ENCODE measurements at regions not wholly inside any gene's neighbourhood (a gene's known extent, or its start where the extent isn't known, plus 50 kb on each side); places are given as distances from the start of the nearest gene placed in this dataset.

DNA sequence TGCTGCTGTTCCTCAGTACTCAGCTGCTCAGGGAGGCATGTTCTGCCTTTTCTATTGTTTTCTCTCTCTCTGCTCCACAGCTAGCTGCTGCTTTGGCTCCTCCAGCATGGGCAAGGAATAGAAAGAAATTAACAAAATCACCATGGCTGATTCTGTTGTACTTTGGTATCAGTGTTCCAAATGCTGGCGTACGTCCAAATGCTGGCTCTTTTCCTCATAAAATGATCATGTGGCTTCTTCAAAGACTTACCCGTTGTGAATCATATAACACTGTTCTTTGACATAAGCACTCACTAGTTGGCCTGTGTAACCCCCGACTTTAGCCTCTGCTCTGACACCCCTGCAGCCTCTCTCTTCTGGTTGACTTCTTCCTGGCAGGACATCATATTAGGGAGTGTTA lies 547.6 kb downstream of the CPS1 start:
- TF ChIP-seq, protein P1, sequence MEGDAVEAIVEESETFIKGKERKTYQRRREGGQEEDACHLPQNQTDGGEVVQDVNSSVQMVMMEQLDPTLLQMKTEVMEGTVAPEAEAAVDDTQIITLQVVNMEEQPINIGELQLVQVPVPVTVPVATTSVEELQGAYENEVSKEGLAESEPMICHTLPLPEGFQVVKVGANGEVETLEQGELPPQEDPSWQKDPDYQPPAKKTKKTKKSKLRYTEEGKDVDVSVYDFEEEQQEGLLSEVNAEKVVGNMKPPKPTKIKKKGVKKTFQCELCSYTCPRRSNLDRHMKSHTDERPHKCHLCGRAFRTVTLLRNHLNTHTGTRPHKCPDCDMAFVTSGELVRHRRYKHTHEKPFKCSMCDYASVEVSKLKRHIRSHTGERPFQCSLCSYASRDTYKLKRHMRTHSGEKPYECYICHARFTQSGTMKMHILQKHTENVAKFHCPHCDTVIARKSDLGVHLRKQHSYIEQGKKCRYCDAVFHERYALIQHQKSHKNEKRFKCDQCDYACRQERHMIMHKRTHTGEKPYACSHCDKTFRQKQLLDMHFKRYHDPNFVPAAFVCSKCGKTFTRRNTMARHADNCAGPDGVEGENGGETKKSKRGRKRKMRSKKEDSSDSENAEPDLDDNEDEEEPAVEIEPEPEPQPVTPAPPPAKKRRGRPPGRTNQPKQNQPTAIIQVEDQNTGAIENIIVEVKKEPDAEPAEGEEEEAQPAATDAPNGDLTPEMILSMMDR (IDR thresholded peaks at IDR 0.05; ENCODE audit: low read depth, low read length, poor library complexity, severe bottlenecking): no peak
- TF ChIP-seq EZH2phosphoT487 (IDR thresholded peaks at IDR 0.05; ENCODE audit: borderline replicate concordance, low read length): no peak
- H3K9me3 ChIP-seq (ENCODE audit: control insufficient read depth, insufficient read depth, low read length): no peaks in the 10 kb centered on the region
- H3K4me1 ChIP-seq (ENCODE audit: control insufficient read depth, low read length): no peaks in the 10 kb centered on the region
- H3K36me3 ChIP-seq (ENCODE audit: control insufficient read depth, low read length): no peaks in the 10 kb centered on the region
- H3K79me2 ChIP-seq (ENCODE audit: control insufficient read depth, low read length): no peaks in the 10 kb centered on the region
- H3K4me3 ChIP-seq (ENCODE audit: low read length): no peak overlapping the region
- no peak overlapping the region for H3K27ac ChIP-seq (ENCODE audit: low read depth, low read length)
- no peaks in the 10 kb centered on the region for H3K9me2 ChIP-seq (replicated peaks; ENCODE audit: control insufficient read depth, low read length)
- H3K27me3 ChIP-seq (ENCODE audit: control insufficient read depth, low read length): 0 out of 2 replicates have a peak, but pooled peaks cover 2% of the 10 kb centered on the region
- no peak overlapping the region for H3K4me2 ChIP-seq (ENCODE audit: low read length)
- H3F3A ChIP-seq (ENCODE audit: control insufficient read depth, insufficient read depth): no peaks in the 10 kb centered on the region
- H4K20me1 ChIP-seq (ENCODE audit: control insufficient read depth, insufficient read depth, low read depth, low read length): no peaks in the 10 kb centered on the region

DNA sequence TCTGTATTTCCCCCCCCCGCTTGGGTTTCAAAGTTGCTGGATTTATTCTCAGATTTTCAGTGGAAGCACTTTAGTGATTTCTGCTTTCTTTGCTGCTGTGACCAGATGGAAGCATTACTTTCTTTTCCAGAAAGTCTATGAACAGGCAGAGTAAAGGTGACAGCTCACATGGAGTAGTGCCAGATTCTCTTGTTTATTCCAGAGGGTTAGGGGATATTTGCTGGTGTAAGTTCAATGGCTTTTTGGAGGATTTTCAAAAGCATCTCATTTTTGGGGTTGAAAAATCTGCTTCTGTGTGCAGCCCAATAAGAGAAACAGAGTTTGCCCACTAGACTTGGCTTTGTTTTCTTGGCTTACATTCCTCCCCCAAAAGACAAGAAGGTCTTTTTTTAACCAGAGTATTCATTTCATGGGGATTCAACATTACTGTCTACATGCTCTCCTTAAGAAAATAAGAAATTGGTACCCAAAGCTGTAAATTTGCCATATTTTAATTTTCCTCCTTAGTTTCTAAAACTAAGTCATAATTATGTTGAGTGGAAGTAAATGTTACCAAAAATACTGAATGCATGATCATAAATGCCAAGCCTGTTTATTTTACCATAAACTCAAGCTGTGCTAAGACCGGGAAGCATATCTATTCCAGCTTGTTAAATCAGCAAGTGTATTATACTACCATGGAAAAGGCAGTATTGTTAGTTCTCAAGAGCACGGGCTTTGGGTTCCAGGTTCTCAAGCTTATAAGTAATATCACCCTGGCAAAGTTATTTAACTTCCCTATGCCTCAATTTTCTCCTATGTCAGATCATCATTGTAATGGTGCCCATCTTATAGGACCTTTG lies 557.2 kb downstream of the CPS1 start:
- Histone ChIP-seq H3K9me2 (replicated peaks; ENCODE audit: control insufficient read depth, low read length) (no peaks in the 10 kb centered on the region), H3K36me3 (ENCODE audit: control insufficient read depth, low read length) (no peaks in the 10 kb centered on the region), H3K79me2 (ENCODE audit: control insufficient read depth, low read length) (no peaks in the 10 kb centered on the region), H3F3A (ENCODE audit: control insufficient read depth, insufficient read depth) (no peaks in the 10 kb centered on the region), H3K4me1 (ENCODE audit: control insufficient read depth, low read length) (no peaks in the 10 kb centered on the region), H3K27me3 (ENCODE audit: control insufficient read depth, low read length) (no peaks in the 10 kb centered on the region), H4K20me1 (ENCODE audit: control insufficient read depth, insufficient read depth, low read depth, low read length) (no peaks in the 10 kb centered on the region), H3K4me3 (ENCODE audit: low read length) (no peak overlapping the region), H3K27ac (ENCODE audit: low read depth, low read length) (no peak overlapping the region), H3K9me3 (ENCODE audit: control insufficient read depth, insufficient read depth, low read length) (no peaks in the 10 kb centered on the region), H3K4me2 (ENCODE audit: low read length) (no peak overlapping the region)
- TF ChIP-seq, protein P1 (IDR thresholded peaks at IDR 0.05; ENCODE audit: low read depth, low read length, poor library complexity, severe bottlenecking): no peak
- TF ChIP-seq EZH2phosphoT487 (IDR thresholded peaks at IDR 0.05; ENCODE audit: borderline replicate concordance, low read length): no peak

DNA sequence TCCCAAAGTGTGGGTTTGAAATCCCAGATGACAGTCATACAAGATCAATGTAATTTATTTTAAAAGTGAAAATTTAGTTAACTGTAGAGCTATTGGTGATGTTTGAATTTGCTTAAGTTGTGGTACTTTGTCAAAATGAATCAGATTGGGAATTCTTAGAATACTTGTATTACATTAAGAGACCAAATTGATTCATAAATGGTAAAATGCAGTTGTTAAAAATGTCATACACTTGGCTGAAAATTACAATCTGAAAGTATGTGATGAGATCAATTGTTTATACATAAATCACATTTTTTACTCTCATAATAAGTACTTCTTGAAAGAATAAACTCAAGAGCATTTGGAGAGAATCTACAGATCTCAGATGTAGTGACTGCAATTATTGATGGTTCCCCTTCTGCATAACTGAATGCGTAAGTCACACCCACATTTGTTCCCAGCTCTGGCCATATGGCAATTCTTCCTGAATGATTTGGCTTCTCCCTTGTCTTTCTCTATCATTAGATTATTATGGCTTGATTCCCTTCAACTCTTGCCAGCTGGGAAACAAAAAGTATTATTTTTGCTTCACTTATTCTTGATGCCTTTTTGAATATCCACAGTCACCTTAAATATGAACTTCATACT lies 558.5 kb downstream of the CPS1 start:
- Histone ChIP-seq H3K27ac (ENCODE audit: low read depth, low read length) (no peak overlapping the region), H3F3A (ENCODE audit: control insufficient read depth, insufficient read depth) (no peaks in the 10 kb centered on the region), H3K27me3 (ENCODE audit: control insufficient read depth, low read length) (no peaks in the 10 kb centered on the region), H3K79me2 (ENCODE audit: control insufficient read depth, low read length) (no peaks in the 10 kb centered on the region), H3K9me2 (replicated peaks; ENCODE audit: control insufficient read depth, low read length) (no peaks in the 10 kb centered on the region), H3K9me3 (ENCODE audit: control insufficient read depth, insufficient read depth, low read length) (no peaks in the 10 kb centered on the region), H3K4me2 (ENCODE audit: low read length) (no peak overlapping the region), H3K36me3 (ENCODE audit: control insufficient read depth, low read length) (no peaks in the 10 kb centered on the region), H3K4me1 (ENCODE audit: control insufficient read depth, low read length) (no peaks in the 10 kb centered on the region), H3K4me3 (ENCODE audit: low read length) (no peak overlapping the region), H4K20me1 (ENCODE audit: control insufficient read depth, insufficient read depth, low read depth, low read length) (no peaks in the 10 kb centered on the region)
- no peak for TF ChIP-seq EZH2phosphoT487 (IDR thresholded peaks at IDR 0.05; ENCODE audit: borderline replicate concordance, low read length)
- TF ChIP-seq, protein P1 (IDR thresholded peaks at IDR 0.05; ENCODE audit: low read depth, low read length, poor library complexity, severe bottlenecking): no peak
